GM18520 (cell line): ENCODE measurements at regions not wholly inside any gene's neighbourhood (a gene's known extent, or its start where the extent isn't known, plus 50 kb on each side); places are given as distances from the start of the nearest gene placed in this dataset.
A peak's percentile ranks its signal among the peaks of the same experiment; 100 is the strongest.

Experiments used
- ATAC-seq: cut with Tn5 transposase; IDR thresholded peaks from one replicate; pipeline ENCODE4 v1.9.1; 2021; ENCODE audit not compliant: unreplicated experiment

GRCh38 chr21:25062061-25062460 is 545.2 kb downstream of the MRPL39 start:
- no peak for ATAC-seq

- ATAC-seq: no peak
Observed at GRCh38 chr21:25054689-25055088, 552.6 kb downstream of the MRPL39 start.

DNA sequence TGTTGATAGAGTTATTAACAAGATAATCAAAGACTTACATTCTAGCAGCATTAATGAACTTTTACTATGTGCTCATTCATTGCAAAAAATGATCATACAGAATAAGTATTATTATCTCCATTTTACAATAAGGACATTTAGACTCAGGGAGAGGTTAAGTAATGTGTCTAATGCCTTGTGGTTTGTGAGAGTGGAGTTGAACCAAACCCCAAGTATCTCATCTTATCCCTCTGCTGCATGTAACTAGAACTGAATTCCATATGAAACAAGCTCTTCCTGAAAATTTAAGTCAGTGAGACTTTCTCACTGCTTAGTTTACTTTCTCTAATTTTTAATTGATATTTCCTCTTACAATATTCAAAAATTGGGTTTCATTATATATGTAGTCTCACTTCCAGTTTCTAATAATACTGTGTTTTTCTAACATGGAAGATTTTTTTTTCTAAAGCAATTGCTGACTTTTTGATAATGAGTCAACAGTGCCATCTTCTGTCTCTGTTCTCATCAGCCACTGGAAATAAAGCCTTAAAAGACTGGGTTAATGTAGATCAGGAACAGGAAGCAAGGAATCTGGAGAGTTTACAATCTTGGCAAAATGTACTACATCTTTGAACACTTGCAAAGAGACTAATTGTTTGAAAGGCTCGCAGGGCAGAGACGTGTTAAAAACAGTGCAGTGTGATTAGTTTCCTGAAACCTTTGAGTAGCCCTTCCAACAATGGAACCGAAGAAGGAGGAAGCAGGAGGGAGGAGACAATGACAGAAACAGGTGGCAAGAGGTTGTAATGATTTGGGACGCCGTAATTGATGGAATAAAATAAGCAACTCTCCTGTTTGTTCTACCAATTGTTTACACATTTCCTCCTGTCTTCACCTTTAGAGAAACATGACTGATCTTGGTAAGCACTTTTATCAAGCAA is 567.6 kb downstream of the MRPL39 start:
- peak; percentile 75 for ATAC-seq

GRCh38 chr21:25036775-25037174 is 570.5 kb downstream of the MRPL39 start:
- ATAC-seq: no peak

DNA sequence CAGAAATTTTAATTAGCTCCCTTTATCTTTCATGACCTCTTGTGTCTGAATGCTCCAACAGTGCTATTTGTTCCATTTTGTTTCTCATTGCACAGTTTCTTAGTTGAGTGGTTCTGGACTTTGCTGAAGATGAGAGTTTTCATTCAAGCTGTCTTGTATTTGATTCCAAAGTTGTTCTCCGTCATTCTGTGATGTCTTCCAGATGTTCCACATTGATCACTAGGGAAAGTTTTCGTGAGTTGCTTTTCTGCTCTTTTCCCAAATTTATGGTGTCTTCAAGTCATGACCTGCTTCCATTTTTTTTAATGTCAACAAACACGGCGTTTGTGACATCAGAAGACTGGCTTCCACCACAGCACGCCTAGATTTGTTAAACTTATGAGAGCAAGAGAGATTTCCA is 575.5 kb downstream of the MRPL39 start:
- ATAC-seq: no peak

DNA sequence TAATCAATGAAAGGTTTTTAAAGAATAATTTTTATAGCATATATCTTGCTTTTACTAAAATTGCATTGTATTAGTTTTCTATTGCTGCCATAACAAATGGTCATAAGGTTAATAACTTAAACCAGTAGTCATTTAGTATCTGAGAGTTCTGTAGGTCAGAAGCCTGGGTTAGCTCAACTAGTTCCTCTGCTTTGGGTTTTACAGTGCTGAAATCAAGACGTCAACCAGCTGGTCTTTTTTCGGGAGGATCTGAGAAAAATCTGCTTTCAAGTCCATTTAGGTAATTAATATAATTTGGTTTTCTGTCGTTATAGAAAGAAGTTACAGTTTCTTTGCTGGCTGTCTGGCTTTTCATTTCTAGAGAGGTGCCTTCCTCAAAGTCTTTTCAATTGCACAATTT is 577.7 kb downstream of the MRPL39 start:
- no peak for ATAC-seq

GRCh38 chr21:25025596-25025995 is 581.7 kb downstream of the MRPL39 start:
- no peak for ATAC-seq

GRCh38 chr21:25024639-25025038 is 582.6 kb downstream of the MRPL39 start:
- ATAC-seq: no peak

DNA sequence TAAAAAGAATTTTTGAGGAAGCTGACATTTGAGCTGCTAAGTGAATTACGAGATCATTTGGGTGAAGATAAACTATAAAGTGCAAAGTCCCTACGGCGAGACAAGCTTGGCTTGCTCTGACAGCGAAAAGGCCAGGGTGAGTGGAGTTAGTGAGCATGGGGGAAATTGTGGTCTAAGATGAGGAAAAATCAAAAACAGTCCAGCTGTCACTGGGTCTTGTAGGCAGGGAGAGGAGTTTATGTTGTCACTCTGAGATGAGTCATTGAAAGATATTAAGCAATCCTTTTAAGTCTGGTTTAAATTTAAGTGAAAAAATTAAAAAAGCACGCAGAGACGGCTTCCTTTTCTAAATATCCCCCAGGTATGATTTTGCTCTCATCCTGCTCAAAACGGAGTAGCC is 601.9 kb downstream of the MRPL39 start:
- ATAC-seq: no peak

DNA sequence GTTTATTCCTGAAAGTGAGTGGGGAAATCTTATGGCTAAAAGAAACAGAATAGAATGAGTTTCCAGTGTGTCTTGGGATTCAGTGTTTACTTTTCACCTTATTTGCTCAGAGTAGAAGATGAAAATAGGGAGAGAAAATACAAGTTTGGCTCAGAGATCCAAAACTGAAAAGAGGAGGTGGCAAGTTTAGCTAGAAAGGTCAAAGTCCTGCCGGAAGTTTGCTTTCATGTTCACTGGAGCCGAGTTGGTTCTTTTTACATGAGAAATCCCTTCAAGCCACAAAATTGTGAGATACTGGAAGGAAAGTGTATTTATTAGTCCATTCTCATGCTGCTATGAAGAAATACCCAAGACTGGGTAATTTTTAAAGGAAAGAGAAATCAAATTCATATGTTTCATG is 604.6 kb downstream of the MRPL39 start:
- no peak for ATAC-seq

DNA sequence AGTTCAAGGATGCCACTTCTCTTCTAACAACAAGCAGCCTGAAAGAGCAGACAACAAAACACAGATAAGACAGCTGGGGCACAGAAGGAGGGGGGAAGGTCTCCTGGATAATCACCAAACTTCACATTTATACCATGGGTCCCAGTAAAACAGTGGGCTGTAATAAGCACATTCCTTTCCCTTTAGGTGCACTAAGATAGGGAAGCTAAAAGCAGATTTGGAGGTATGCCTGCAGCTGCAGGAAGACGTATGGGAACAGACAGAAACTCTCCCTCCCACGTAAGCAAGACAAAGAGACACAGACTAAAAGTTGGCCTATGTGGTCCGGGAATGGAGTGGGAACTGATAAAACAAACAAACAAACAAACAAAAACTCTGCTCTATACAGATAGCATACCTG is 612.1 kb downstream of the MRPL39 start:
- no peak for ATAC-seq

DNA sequence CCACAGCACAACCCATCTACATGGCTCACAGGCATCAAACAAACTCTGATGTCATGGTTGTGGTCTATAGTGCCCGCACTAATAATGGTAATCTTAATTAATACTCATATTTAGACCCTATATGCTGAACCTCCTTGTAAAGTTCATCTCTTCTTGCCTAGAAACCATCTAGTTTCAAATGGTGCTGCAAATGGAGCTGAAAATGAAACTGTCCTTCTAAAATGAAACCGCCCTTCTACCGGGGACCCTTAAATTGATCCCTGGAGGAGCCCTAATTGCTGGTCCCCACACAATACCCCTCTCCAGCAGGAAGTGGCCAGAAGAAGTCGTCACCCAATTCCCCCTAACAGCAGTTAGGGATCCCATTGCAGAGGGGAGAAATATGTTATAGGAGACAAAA is 612.6 kb downstream of the MRPL39 start:
- ATAC-seq: no peak

DNA sequence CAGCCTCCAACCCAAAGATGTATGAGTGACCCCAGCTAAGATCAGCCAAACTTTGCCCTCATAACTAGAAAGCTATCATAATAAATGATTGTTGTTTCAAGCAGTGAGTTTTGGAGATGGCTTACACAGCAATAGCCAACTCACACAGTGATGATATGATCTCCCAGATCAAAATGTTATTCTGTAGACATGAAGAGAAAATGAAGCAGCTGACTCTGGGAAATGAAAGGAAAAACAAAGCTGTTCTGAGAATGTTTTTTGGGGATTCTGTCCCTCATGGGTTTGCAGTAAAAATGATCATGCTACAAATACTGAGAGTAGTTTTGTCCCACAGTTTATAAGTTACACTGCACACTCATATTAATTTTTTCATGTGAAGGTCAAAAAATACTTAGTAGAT is 617.8 kb downstream of the MRPL39 start:
- ATAC-seq: no peak

GRCh38 chr21:24988941-24989340 is 618.3 kb downstream of the MRPL39 start:
- no peak for ATAC-seq

DNA sequence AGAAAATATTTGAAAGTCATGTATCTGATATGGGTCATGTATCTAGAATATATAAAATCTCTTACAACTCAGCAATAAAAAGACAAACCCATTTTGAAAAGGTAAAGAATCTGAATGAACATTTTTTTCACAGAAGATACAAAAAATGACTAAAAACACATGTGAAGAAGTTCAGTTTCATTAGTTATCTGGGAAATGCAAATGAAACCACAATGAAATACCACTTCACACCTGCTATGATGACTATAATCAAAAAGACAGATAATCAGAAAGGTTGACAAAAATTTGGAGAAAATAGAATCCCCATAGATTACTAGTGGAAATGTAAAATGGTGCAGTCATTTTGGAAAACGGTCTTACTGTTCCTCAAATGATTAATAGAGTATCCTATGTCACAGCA is 631.0 kb downstream of the MRPL39 start:
- ATAC-seq: no peak

GRCh38 chr21:24969068-24969467 is 638.2 kb downstream of the MRPL39 start:
- no peak for ATAC-seq

- ATAC-seq: peak; percentile 98
Observed at GRCh38 chr21:24955275-24955961, 651.9 kb downstream of the MRPL39 start.

- ATAC-seq: no peak
Observed at GRCh38 chr21:24948186-24948585, 659.1 kb downstream of the MRPL39 start.

DNA sequence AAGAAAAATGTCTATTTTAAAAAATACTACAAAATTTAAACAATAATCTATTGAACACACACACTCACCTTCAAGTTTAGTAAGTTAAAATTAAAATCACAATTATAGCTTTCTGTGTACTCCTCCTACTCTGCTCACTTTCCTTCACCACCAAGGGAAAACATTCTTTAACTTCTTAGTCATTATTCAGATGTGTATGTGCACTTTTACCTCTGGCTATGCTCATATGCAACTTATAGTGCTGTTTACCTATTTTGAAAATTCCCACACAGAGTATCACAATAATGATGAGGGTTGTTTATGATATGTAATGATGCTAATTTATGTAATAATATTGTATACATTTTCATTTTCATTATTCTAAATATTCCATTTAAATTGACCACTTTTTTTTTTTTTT is 661.4 kb downstream of the MRPL39 start:
- no peak for ATAC-seq

DNA sequence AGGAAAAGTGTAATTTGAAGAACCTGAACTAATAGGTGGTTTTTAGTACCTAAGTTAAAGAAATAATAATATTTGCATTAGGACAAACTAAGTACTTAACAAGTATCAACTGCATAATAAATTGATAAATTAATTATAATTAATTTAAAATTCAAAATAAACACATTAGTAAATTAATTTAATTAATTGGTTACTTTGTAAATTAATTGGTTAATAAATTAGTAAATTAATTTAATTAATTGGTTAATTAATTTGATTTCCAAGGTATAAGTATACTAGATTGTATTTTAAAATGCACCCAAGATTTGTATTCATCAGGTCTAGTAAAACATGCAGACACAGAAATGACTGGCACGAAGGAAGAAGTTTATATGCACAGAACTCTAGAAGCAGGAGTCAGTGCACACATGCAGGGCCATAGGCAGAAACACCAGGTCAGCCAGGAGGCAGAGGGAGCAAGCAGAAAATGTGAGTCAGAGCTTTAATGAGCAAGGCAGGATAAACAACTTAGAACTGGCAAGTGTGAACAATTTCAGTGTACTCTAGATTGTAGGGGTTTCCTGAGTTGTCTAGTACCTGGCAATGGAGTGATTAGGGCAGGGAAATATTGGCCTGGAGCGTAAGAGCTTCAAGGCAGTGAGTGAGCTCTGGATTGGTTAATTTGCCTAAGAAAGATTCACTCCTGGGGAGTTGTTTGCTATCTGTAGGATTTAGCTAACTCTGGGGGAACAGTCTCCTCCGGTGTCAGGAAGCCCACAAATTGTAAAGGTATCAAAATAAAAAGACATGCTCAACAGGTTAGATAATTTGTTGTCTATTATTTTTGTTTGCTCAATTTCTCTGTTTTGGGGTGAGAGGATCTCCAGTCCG is 665.7 kb downstream of the MRPL39 start:
- ATAC-seq: no peak

DNA sequence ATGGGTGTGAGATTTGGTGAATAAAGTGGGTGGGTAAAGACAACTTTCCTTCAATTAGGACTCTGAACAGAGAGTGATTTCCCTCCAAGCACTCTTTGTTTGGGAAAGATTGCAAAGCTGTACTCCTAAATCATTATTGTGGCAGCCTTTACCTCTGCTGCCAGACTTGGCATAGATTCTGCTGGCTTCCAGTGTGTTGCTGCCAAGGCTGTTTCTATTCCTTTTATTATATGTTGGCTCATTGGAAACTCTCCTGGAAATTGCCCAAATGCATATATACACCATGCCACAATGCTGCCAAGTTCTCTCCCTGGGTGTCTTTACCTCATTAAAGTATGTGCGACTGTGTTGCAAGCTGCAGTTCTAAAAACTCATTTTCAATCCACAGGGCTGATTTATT is 668.0 kb downstream of the MRPL39 start:
- ATAC-seq: no peak
